ENCODE measurements at regions not wholly inside any gene's neighbourhood (a gene's known extent, or its start where the extent isn't known, plus 50 kb on each side); places are given as distances from the start of the nearest gene placed in this dataset.
"Not testable (repeated sequence)": the region's sequence is repeated elsewhere in the genome, so short reads cannot be mapped to it uniquely, and the experiment has no call there.

- no peak for DNase-seq
Observed at GRCh38 chr13:76329866-76330580, 556.2 kb downstream of the KCTD12 start.

GRCh38 chr13:76329004-76329403 lies 557.2 kb downstream of the KCTD12 start:
- no peak for DNase-seq

GRCh38 chr13:76326343-76326742 lies 559.9 kb downstream of the KCTD12 start:
- DNase-seq: no peak

GRCh38 chr13:76319921-76320320 lies 566.3 kb downstream of the KCTD12 start:
- no peak for DNase-seq

GRCh38 chr13:76316998-76317527 lies 569.1 kb downstream of the KCTD12 start:
- no peak for DNase-seq

- DNase-seq: no peak
Observed at GRCh38 chr13:76314495-76314894, 571.7 kb downstream of the KCTD12 start.

- DNase-seq: no peak
Observed at GRCh38 chr13:76307142-76307541, 579.1 kb downstream of the KCTD12 start.

- no peak for DNase-seq
Observed at GRCh38 chr13:76300688-76301087, 585.5 kb downstream of the KCTD12 start.

GRCh38 chr13:76297331-76297730 lies 588.9 kb downstream of the KCTD12 start:
- no peak for DNase-seq

GRCh38 chr13:76296751-76297150 lies 589.5 kb downstream of the KCTD12 start:
- DNase-seq: no peak

- not testable (repeated sequence) for DNase-seq
Observed at GRCh38 chr13:76295020-76295419, 591.2 kb downstream of the KCTD12 start.

GRCh38 chr13:76293751-76294150 lies 592.5 kb downstream of the KCTD12 start:
- no peak for DNase-seq

- no peak for DNase-seq
Observed at GRCh38 chr13:76293346-76293745, 592.9 kb downstream of the KCTD12 start.

GRCh38 chr13:76292726-76293125 lies 593.5 kb downstream of the KCTD12 start:
- no peak for DNase-seq

GRCh38 chr13:76292031-76292430 lies 594.2 kb downstream of the KCTD12 start:
- no peak for DNase-seq

- no peak for DNase-seq
Observed at GRCh38 chr13:76289558-76289957, 596.6 kb downstream of the KCTD12 start.

GRCh38 chr13:76286178-76286577 lies 600.0 kb downstream of the KCTD12 start:
- DNase-seq: no peak

- DNase-seq: no peak
Observed at GRCh38 chr13:76285463-76285862, 600.7 kb downstream of the KCTD12 start.

GRCh38 chr13:76279766-76280165 lies 606.4 kb downstream of the KCTD12 start:
- not testable (repeated sequence) for DNase-seq

- DNase-seq: no peak
Observed at GRCh38 chr13:76271728-76272232, 614.4 kb downstream of the KCTD12 start.

GRCh38 chr13:76268307-76268706 lies 617.9 kb downstream of the KCTD12 start:
- not testable (repeated sequence) for DNase-seq

GRCh38 chr13:76267216-76267615 lies 619.0 kb downstream of the KCTD12 start:
- DNase-seq: no peak

GRCh38 chr13:76266561-76266960 lies 619.6 kb downstream of the KCTD12 start:
- DNase-seq: no peak

- DNase-seq: no peak
Observed at GRCh38 chr13:76250211-76250610, 614.1 kb downstream of the LMO7 start.

- DNase-seq: no peak
Observed at GRCh38 chr13:76245920-76246319, 609.8 kb downstream of the LMO7 start.
